ENCODE measurements at regions not wholly inside any gene's neighbourhood (a gene's known extent, or its start where the extent isn't known, plus 50 kb on each side); places are given as distances from the start of the nearest gene placed in this dataset.

DNA sequence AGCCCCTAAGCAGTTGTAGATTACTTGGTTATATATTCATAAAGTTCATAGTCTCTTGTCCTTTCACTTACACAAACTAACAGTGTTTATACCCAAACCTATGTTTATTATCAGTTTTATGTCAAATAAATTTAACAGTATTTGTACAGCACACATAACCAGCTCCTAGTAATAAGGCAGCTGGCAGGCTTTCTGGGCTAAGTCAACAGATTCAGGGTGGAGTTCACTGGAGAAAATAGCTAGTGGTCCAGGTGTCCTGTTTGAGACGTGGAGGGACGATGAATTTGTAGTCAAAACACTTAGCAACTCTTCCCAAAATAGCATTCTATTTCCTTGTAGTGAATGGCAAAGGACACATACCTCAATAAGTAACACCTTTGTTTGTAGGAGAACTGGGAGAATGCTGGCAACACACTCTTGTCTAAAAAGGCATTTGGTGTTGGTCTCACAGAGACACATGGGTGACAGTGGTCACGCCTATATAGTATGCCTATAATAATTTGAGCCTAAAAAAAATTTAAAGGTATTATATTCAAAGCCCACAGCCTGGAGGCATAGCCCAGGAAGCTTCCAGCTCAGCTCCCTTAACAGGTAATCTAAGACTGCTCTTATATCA lies 156.4 kb upstream of the CARMIL1 start:
- peaks cover 19% of the 10 kb centered on the region for H3K4me1 Mint-ChIP-seq (ENCODE audit: unreplicated experiment)
- no peaks in the 10 kb centered on the region for H3K27me3 Mint-ChIP-seq (ENCODE audit: unreplicated experiment)
- no peak overlapping the region for H3K27ac Mint-ChIP-seq (ENCODE audit: unreplicated experiment)
- no peak overlapping the region for H3K4me3 Mint-ChIP-seq (ENCODE audit: unreplicated experiment)
- DNase-seq (ENCODE audit: extremely low spot score, unreplicated experiment) = no peak
- peaks cover 1% of the 10 kb centered on the region for H3K36me3 Mint-ChIP-seq (ENCODE audit: unreplicated experiment)
- TF ChIP-seq, protein P1, sequence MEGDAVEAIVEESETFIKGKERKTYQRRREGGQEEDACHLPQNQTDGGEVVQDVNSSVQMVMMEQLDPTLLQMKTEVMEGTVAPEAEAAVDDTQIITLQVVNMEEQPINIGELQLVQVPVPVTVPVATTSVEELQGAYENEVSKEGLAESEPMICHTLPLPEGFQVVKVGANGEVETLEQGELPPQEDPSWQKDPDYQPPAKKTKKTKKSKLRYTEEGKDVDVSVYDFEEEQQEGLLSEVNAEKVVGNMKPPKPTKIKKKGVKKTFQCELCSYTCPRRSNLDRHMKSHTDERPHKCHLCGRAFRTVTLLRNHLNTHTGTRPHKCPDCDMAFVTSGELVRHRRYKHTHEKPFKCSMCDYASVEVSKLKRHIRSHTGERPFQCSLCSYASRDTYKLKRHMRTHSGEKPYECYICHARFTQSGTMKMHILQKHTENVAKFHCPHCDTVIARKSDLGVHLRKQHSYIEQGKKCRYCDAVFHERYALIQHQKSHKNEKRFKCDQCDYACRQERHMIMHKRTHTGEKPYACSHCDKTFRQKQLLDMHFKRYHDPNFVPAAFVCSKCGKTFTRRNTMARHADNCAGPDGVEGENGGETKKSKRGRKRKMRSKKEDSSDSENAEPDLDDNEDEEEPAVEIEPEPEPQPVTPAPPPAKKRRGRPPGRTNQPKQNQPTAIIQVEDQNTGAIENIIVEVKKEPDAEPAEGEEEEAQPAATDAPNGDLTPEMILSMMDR (IDR thresholded peaks at IDR 0.05) = no peak
- H3K9me3 Mint-ChIP-seq (ENCODE audit: unreplicated experiment) = no peaks in the 10 kb centered on the region

DNA sequence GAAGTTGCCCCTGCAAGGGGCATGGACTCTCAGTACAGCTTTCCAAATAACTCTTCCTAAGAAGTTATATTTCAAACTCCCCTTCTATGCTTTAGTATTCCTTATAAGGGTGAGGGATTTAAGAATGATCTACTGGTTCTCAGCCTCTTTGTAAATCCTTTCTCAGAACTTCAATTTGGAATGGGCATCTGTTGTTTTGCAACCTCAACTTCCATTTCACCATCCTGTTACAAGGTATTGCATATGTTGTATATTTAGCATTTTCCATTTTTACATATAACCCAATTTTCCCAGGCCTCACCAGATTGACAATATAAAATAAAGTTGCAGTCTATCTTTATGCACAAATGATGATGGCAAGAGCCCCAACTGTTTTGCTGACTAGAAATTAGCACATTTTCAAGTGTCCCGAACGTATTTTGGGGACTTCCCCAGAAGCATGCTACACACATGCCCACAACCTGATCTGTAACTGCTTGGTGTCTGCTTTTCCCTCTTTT lies 154.9 kb upstream of the CARMIL1 start:
- no peaks in the 10 kb centered on the region for H3K27me3 Mint-ChIP-seq (ENCODE audit: unreplicated experiment)
- H3K9me3 Mint-ChIP-seq (ENCODE audit: unreplicated experiment) = no peaks in the 10 kb centered on the region
- TF ChIP-seq, protein P1 (IDR thresholded peaks at IDR 0.05) = no peak
- no peak overlapping the region for H3K4me3 Mint-ChIP-seq (ENCODE audit: unreplicated experiment)
- DNase-seq (ENCODE audit: extremely low spot score, unreplicated experiment) = no peak
- peaks cover 17% of the 10 kb centered on the region for H3K4me1 Mint-ChIP-seq (ENCODE audit: unreplicated experiment)
- H3K36me3 Mint-ChIP-seq (ENCODE audit: unreplicated experiment) = peaks cover 1% of the 10 kb centered on the region
- H3K27ac Mint-ChIP-seq (ENCODE audit: unreplicated experiment) = no peak overlapping the region

DNA sequence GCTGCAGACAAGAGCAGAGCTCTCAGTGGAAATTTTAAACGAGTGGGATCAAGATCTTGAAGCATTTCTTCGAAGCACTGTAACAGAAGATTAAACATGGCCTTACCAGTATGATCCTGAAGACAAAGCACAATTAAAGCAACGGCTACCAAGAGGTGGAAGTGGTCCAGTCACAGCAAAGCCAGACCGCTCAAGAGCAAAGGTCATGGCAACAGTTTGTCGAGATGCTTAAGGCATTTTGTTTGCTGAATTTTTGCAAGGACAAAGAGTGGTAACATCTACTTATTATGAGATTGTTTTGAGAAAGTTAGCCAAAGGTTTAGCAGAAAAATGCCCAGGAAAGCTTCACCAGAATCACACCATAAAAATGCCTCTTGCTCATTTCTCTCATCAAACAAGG lies 153.4 kb upstream of the CARMIL1 start:
- H3K27ac Mint-ChIP-seq (ENCODE audit: unreplicated experiment) = no peak overlapping the region
- peaks cover 4% of the 10 kb centered on the region for H3K36me3 Mint-ChIP-seq (ENCODE audit: unreplicated experiment)
- no peaks in the 10 kb centered on the region for H3K9me3 Mint-ChIP-seq (ENCODE audit: unreplicated experiment)
- H3K4me3 Mint-ChIP-seq (ENCODE audit: unreplicated experiment) = no peak overlapping the region
- peaks cover 21% of the 10 kb centered on the region for H3K4me1 Mint-ChIP-seq (ENCODE audit: unreplicated experiment)
- DNase-seq (ENCODE audit: extremely low spot score, unreplicated experiment) = no peak
- H3K27me3 Mint-ChIP-seq (ENCODE audit: unreplicated experiment) = no peaks in the 10 kb centered on the region
- TF ChIP-seq, protein P1 (IDR thresholded peaks at IDR 0.05) = no peak

DNA sequence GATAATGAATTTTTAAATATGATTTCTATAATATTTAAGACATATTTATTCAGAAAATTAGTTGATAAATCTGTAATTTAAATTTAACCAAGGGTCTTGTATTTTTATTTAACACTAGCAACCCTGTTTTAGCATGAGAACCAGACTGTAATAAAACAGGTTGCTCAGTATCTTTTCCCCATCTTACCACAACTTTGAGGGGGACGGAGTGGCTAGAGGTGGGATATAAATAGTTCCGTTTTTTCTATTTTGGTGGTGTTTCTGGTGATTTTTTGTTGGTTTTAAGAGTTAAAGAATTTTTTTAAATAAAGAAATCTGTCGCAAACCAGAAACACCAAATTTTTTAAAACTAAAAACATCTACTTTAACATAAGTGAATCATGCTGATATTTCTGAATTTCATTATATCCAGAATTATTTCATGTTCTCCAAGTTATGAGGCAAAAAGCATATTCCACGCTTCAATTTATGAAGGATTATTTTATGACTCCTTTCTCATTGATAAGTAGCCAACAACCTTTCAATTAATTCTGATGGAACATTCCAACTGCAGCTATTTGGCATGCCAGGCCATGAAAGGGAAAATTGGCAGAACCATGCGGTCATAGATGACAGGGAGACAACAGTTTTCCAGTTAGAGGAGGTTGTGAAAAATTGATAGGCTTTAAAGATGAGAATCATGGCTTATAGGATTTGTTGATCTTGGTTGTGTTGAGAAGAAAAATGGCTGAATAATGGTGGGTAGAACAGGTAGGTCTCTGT lies 151.9 kb upstream of the CARMIL1 start:
- H3K36me3 Mint-ChIP-seq (ENCODE audit: unreplicated experiment) = peaks cover 4% of the 10 kb centered on the region
- no peak overlapping the region for H3K27ac Mint-ChIP-seq (ENCODE audit: unreplicated experiment)
- no peak for DNase-seq (ENCODE audit: extremely low spot score, unreplicated experiment)
- no peak overlapping the region for H3K4me3 Mint-ChIP-seq (ENCODE audit: unreplicated experiment)
- no peaks in the 10 kb centered on the region for H3K27me3 Mint-ChIP-seq (ENCODE audit: unreplicated experiment)
- TF ChIP-seq, protein P1 (IDR thresholded peaks at IDR 0.05) = no peak
- H3K9me3 Mint-ChIP-seq (ENCODE audit: unreplicated experiment) = no peaks in the 10 kb centered on the region
- peaks cover 11% of the 10 kb centered on the region for H3K4me1 Mint-ChIP-seq (ENCODE audit: unreplicated experiment)

DNA sequence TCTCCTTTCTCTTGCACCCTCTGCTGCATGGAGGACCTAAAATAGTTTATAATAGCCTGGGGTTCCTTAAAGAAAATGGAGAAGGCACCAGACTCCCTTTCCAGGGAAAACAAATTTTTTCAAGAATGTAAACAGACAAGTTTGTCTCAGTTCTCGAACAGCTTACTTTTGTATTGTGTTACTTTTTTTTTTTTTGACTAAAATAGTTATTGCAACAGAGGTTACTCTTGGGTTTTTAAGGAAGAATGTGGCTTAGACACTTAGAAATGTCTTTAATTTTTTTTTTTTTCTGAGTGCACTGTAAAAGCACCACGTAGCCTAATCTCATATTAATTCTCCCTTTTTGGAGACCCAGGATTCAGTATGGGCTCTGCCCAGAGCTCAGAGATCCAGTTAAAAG lies 148.7 kb upstream of the CARMIL1 start:
- Mint-ChIP-seq H3K36me3 (ENCODE audit: unreplicated experiment) (peaks cover 3% of the 10 kb centered on the region), H3K9me3 (ENCODE audit: unreplicated experiment) (no peaks in the 10 kb centered on the region), H3K4me1 (ENCODE audit: unreplicated experiment) (peaks cover 14% of the 10 kb centered on the region), H3K27ac (ENCODE audit: unreplicated experiment) (no peak overlapping the region), H3K27me3 (ENCODE audit: unreplicated experiment) (no peaks in the 10 kb centered on the region), H3K4me3 (ENCODE audit: unreplicated experiment) (no peak overlapping the region)
- DNase-seq (ENCODE audit: extremely low spot score, unreplicated experiment) = no peak
- TF ChIP-seq, protein P1 (IDR thresholded peaks at IDR 0.05) = no peak

All from osteocyte (in vitro differentiated cells).